ENCODE measurements at regions not wholly inside any gene's neighbourhood (a gene's known extent, or its start where the extent isn't known, plus 50 kb on each side); places are given as distances from the start of the nearest gene placed in this dataset.

DNA sequence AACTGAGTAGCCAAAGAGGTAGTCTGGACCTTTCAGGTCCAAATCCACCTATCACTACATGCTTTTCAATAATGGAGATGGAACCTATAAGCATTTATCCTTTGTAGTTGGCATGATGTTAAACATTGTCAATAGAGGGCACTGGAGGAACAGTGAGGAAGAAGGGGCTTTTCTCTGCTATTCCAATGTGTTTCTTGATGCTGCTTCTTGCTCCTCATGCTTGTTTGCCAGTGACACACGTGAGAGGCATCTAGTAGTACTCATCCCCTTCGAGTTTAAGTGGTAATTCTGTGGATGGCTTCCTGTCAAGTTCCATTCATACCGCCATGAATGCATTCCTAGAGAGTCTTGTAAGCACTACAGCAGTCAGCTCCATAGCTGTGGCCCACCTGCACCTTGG, 84.0 kb downstream of the NAA11 start:
- no peaks in the 10 kb centered on the region for H3K27me3 ChIP-seq (ENCODE audit: control insufficient read depth, insufficient read depth, low read length)
- no peaks in the 10 kb centered on the region for H3K36me3 ChIP-seq (ENCODE audit: control insufficient read depth, insufficient read depth, low read length)
- no peaks in the 10 kb centered on the region for H3K4me1 ChIP-seq (ENCODE audit: control insufficient read depth, insufficient read depth, low read length)
- H3K4me3 ChIP-seq (ENCODE audit: low read length), result no peak overlapping the region
- no peak overlapping the region for H3K27ac ChIP-seq (ENCODE audit: low read depth, low read length)
- H3K9ac ChIP-seq (ENCODE audit: low read length), result no peak overlapping the region

DNA sequence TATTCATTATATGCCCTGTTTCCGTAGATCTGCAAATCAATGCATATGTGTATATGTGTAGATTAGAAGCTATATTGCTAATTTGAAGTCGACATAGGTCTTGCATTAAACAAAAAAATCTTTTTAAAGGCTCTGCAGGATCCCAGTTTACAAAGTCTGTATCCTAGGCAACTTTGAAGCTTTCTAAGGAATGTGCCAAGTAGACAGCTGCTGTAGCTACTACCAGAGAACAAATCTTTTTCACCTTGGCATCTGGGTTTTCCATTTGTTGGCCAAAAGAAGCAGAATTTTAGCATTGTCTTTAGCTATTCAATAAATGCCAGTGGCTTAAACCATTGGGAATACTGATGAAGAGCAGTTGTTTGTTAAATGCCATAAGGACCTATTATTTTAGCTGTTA, 88.0 kb downstream of the NAA11 start:
- Histone ChIP-seq H3K36me3 (ENCODE audit: control insufficient read depth, insufficient read depth, low read length) (no peaks in the 10 kb centered on the region), H3K27me3 (ENCODE audit: control insufficient read depth, insufficient read depth, low read length) (no peaks in the 10 kb centered on the region), H3K4me1 (ENCODE audit: control insufficient read depth, insufficient read depth, low read length) (no peaks in the 10 kb centered on the region), H3K27ac (ENCODE audit: low read depth, low read length) (no peak overlapping the region), H3K4me3 (ENCODE audit: low read length) (no peak overlapping the region), H3K9ac (ENCODE audit: low read length) (no peak overlapping the region)

DNA sequence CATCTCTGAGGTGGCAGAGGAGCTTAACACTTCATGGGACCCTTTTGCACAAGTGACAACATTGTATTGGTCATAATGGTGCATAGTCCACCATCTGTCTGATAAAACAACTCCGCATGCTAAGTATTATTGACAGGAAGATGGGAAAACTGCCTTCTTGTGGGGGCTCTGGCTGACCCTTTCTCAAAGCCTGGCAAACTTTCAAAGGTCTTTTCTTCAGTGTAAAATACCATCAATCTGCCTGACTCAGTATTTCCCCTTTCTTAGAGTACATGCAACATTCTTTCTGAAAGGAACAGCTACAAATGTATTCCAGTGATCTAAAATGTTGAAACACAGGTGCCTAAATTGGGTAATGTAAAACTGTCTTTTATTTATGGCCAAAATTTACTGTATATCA, 89.1 kb downstream of the NAA11 start:
- no peaks in the 10 kb centered on the region for H3K27me3 ChIP-seq (ENCODE audit: control insufficient read depth, insufficient read depth, low read length)
- H3K4me3 ChIP-seq (ENCODE audit: low read length), result no peak overlapping the region
- no peaks in the 10 kb centered on the region for H3K4me1 ChIP-seq (ENCODE audit: control insufficient read depth, insufficient read depth, low read length)
- no peaks in the 10 kb centered on the region for H3K36me3 ChIP-seq (ENCODE audit: control insufficient read depth, insufficient read depth, low read length)
- H3K9ac ChIP-seq (ENCODE audit: low read length), result no peak overlapping the region
- no peak overlapping the region for H3K27ac ChIP-seq (ENCODE audit: low read depth, low read length)

DNA sequence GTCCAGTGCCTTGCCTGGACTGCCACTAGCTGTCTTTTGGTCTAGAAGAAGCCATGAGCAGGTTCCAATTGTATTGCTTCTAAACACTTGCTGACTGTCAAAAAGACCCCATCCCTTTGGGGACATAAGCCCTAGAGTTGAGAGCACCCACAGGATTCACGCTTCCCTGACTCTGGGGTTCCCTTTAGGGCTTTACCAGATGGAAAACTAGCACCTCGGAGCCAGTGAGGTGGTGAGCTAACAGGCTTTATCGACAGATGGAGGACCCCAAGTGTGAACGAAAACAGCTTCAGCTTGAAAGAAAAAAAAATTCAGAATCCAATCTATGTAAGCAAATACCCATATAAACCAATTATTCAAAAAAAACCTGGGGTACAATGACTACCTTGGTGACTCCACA, 90.8 kb downstream of the NAA11 start:
- no peaks in the 10 kb centered on the region for H3K27me3 ChIP-seq (ENCODE audit: control insufficient read depth, insufficient read depth, low read length)
- H3K4me1 ChIP-seq (ENCODE audit: control insufficient read depth, insufficient read depth, low read length), result no peaks in the 10 kb centered on the region
- H3K27ac ChIP-seq (ENCODE audit: low read depth, low read length), result no peak overlapping the region
- no peak overlapping the region for H3K9ac ChIP-seq (ENCODE audit: low read length)
- H3K36me3 ChIP-seq (ENCODE audit: control insufficient read depth, insufficient read depth, low read length), result no peaks in the 10 kb centered on the region
- no peak overlapping the region for H3K4me3 ChIP-seq (ENCODE audit: low read length)

DNA sequence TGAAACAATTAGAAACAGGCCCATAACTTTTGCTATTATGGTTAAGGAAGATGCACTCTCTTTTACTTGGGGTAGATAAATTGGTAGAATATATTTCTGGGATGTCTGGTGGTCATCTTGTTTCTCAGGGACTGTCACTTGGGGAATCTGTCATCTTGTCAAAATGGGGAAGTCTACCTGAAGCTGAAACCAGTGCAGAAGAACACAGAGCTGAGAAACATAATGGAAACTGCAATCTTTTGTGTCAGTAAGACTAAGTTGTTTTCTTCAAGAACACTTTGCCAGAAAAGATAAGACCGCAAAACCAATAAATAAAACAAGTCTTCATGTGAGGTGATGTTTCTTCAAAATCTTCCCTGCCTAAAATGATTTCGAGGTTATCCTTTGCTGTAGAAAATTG, 92.0 kb downstream of the NAA11 start:
- no peak overlapping the region for H3K9ac ChIP-seq (ENCODE audit: low read length)
- no peak overlapping the region for H3K27ac ChIP-seq (ENCODE audit: low read depth, low read length)
- no peaks in the 10 kb centered on the region for H3K36me3 ChIP-seq (ENCODE audit: control insufficient read depth, insufficient read depth, low read length)
- H3K4me1 ChIP-seq (ENCODE audit: control insufficient read depth, insufficient read depth, low read length), result no peaks in the 10 kb centered on the region
- no peaks in the 10 kb centered on the region for H3K27me3 ChIP-seq (ENCODE audit: control insufficient read depth, insufficient read depth, low read length)
- H3K4me3 ChIP-seq (ENCODE audit: low read length), result no peak overlapping the region

DNA sequence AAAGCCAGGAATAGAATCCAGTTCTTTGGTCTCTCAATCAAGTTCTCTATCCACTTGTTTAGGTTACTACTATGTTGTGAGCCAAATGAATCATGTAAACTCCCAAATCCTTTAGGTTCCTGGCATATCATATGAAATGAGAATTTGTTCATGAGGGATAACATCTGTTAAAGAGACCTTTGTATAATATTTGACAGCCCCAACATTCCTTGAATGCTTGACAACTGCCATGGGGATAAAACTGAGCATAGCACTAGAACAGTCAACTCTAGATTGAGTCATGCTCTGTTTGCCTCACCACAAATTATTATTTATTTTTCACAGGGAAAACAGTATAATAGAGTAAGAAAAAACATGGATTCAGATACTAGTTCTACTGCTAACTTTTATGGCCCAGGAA, 93.3 kb downstream of the NAA11 start:
- no peaks in the 10 kb centered on the region for H3K36me3 ChIP-seq (ENCODE audit: control insufficient read depth, insufficient read depth, low read length)
- no peaks in the 10 kb centered on the region for H3K4me1 ChIP-seq (ENCODE audit: control insufficient read depth, insufficient read depth, low read length)
- H3K27ac ChIP-seq (ENCODE audit: low read depth, low read length), result no peak overlapping the region
- H3K9ac ChIP-seq (ENCODE audit: low read length), result no peak overlapping the region
- no peak overlapping the region for H3K4me3 ChIP-seq (ENCODE audit: low read length)
- no peaks in the 10 kb centered on the region for H3K27me3 ChIP-seq (ENCODE audit: control insufficient read depth, insufficient read depth, low read length)

DNA sequence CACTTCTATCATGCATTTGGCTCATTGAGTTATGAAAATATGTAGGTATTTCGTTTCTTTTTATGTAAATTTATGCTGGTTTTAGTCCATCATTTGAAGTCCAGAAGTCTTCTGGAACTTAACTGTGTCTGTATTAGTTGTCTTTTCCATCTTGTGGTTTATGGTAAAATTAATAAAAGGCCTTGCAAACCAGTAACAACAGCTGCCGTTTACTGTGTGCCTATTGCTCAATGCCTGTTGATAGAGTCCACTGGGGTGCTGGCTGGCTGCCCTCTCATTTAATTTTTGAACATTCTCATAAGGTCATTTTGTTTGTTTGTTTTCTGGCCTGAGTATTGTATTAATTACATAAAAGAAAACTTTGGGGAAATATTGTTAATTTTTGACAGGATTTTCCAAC, 98.0 kb downstream of the NAA11 start:
- Histone ChIP-seq H3K36me3 (ENCODE audit: control insufficient read depth, insufficient read depth, low read length) (no peaks in the 10 kb centered on the region), H3K4me1 (ENCODE audit: control insufficient read depth, insufficient read depth, low read length) (no peaks in the 10 kb centered on the region), H3K4me3 (ENCODE audit: low read length) (no peak overlapping the region), H3K27me3 (ENCODE audit: control insufficient read depth, insufficient read depth, low read length) (no peaks in the 10 kb centered on the region), H3K27ac (ENCODE audit: low read depth, low read length) (no peak overlapping the region), H3K9ac (ENCODE audit: low read length) (no peak overlapping the region)

DNA sequence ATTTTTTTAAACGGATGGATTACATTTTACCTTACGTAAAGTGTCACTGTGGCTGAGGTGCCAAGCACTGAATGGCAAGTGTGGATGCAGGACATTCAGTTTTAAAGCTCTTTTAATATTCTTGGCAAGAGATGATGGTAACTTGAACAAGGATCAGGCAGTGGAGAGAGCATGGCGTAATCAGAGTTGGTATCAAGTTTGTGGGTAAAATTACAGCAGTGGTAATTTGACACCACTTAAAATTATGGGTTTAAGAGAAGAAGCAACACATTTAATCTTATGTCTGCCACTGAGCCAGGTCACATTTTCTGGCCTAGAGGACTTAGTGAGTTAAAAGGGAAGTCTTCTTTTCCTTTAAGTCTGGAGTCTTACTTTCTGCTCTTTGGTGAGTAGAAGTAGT, 100.5 kb downstream of the NAA11 start:
- no peak overlapping the region for H3K9ac ChIP-seq (ENCODE audit: low read length)
- H3K27ac ChIP-seq (ENCODE audit: low read depth, low read length), result no peak overlapping the region
- H3K4me3 ChIP-seq (ENCODE audit: low read length), result no peak overlapping the region
- H3K27me3 ChIP-seq (ENCODE audit: control insufficient read depth, insufficient read depth, low read length), result no peaks in the 10 kb centered on the region
- no peaks in the 10 kb centered on the region for H3K36me3 ChIP-seq (ENCODE audit: control insufficient read depth, insufficient read depth, low read length)
- no peaks in the 10 kb centered on the region for H3K4me1 ChIP-seq (ENCODE audit: control insufficient read depth, insufficient read depth, low read length)

DNA sequence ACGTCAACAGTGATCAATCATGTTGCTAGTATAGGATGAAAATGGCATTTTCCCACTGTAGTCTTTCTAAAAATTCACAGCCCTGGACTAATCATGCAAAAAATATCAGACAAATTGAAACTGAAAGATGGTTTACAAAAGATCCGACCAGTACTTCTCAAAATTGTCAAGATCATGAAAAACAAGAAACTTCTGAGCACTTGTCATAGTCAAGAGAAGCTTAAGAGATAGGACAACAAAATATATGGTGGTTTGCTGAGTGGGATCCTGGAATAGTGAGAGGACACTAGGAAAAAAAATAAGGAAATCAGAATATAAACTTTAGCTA, 101.1 kb downstream of the NAA11 start:
- no peaks in the 10 kb centered on the region for H3K4me1 ChIP-seq (ENCODE audit: control insufficient read depth, insufficient read depth, low read length)
- H3K9ac ChIP-seq (ENCODE audit: low read length), result no peak overlapping the region
- H3K27me3 ChIP-seq (ENCODE audit: control insufficient read depth, insufficient read depth, low read length), result no peaks in the 10 kb centered on the region
- H3K4me3 ChIP-seq (ENCODE audit: low read length), result no peak overlapping the region
- H3K36me3 ChIP-seq (ENCODE audit: control insufficient read depth, insufficient read depth, low read length), result no peaks in the 10 kb centered on the region
- no peak overlapping the region for H3K27ac ChIP-seq (ENCODE audit: low read depth, low read length)

DNA sequence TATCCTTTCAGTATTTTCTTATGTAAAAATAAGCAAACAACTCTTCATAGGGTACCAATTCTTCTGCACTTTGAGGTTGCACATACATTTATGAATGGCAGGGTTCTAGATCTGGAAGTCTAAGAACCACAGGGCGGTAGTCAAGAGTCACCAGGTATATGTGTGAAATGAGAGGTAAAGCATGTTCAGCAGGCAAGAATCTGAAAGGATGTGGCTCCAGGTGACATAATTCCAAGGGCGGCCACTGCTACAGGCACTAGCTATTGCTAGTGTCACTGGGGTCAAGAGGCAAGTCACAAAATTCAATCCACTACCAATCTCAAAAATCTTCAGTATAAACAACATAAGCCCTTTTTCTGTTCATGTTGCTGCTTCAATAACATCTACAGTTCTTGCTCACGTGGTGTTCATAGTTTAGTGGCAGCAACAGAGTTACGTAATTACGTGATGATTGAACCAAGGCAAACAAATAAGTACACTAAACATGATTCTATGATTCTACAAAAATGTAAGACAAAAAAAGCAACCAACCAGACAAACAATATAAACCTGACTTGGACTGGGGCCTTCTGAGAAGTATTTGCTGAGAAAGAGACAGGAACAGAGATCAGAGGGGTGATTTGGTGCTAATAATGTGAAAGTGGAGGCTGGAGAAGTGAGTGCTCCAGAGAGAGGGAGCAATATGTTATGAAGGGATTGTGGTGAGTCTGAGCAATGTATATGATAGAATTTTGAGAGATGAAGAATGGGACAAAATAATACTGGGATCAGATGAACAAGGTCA, 101.7 kb downstream of the NAA11 start:
- Histone ChIP-seq H3K27me3 (ENCODE audit: control insufficient read depth, insufficient read depth, low read length) (no peaks in the 10 kb centered on the region), H3K27ac (ENCODE audit: low read depth, low read length) (no peak overlapping the region), H3K36me3 (ENCODE audit: control insufficient read depth, insufficient read depth, low read length) (no peaks in the 10 kb centered on the region), H3K4me1 (ENCODE audit: control insufficient read depth, insufficient read depth, low read length) (no peaks in the 10 kb centered on the region), H3K4me3 (ENCODE audit: low read length) (no peak overlapping the region), H3K9ac (ENCODE audit: low read length) (no peak overlapping the region)

DNA sequence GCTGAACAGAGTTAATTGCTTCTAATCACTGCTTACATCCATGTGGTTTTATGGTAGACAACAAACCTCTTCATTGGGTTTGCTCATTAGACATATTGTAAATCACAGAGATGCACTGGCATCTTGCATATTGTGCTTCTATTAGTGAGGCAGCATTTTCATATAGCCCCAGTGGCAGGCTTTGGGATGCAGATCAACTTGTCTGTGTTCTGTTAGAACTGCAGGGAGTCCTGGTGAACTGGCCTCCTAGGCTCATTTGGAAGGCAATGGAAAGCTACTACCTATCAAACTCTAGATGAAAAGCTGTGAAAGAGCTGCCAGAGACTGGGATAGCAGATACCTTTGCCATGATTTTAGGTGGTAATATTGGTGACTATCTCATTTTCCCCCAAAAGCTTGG, 108.8 kb downstream of the NAA11 start:
- H3K9ac ChIP-seq (ENCODE audit: low read length), result no peak overlapping the region
- H3K4me1 ChIP-seq (ENCODE audit: control insufficient read depth, insufficient read depth, low read length), result no peaks in the 10 kb centered on the region
- H3K27ac ChIP-seq (ENCODE audit: low read depth, low read length), result no peak overlapping the region
- H3K4me3 ChIP-seq (ENCODE audit: low read length), result no peak overlapping the region
- no peaks in the 10 kb centered on the region for H3K36me3 ChIP-seq (ENCODE audit: control insufficient read depth, insufficient read depth, low read length)
- no peaks in the 10 kb centered on the region for H3K27me3 ChIP-seq (ENCODE audit: control insufficient read depth, insufficient read depth, low read length)

DNA sequence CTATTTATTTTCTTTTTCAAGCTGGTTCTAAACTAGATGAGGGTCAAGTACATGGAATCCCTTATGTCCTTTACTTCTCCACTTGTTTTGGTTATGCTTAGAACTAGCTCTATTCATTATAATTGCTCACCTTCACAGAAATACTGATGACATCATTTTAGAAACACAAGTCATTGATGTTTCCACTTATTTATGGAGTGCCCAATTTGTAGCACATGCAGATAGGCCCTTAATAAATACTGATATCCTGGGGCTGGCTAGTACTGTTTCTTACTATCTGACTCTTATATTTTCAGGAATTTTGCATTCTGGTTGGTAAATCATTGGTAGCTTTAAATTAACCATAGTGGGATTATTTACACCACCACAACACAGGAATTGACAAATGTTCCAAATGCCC, 112.2 kb downstream of the NAA11 start:
- Histone ChIP-seq H3K27ac (ENCODE audit: low read depth, low read length) (no peak overlapping the region), H3K36me3 (ENCODE audit: control insufficient read depth, insufficient read depth, low read length) (no peaks in the 10 kb centered on the region), H3K4me1 (ENCODE audit: control insufficient read depth, insufficient read depth, low read length) (no peaks in the 10 kb centered on the region), H3K9ac (ENCODE audit: low read length) (no peak overlapping the region), H3K4me3 (ENCODE audit: low read length) (no peak overlapping the region), H3K27me3 (ENCODE audit: control insufficient read depth, insufficient read depth, low read length) (no peaks in the 10 kb centered on the region)

DNA sequence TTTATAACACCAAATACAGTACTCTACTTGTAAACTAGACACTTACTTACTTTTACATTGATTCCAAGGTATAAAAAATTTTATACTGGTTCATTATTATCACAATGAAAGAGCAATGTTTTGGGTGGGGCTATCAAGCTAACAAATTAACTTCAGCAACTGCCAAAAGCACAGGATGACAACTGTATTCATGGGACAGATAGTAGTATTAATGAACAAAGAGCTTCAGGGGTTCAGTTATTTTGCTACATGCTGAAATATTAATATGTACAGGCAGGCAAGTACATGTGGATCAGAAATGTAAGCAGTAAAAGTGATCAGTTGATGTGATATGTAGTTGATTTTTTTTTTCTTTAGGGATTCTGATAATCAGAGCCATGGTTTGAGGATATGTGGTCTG, 112.9 kb downstream of the NAA11 start:
- Histone ChIP-seq H3K27ac (ENCODE audit: low read depth, low read length) (no peak overlapping the region), H3K4me1 (ENCODE audit: control insufficient read depth, insufficient read depth, low read length) (no peaks in the 10 kb centered on the region), H3K9ac (ENCODE audit: low read length) (no peak overlapping the region), H3K36me3 (ENCODE audit: control insufficient read depth, insufficient read depth, low read length) (no peaks in the 10 kb centered on the region), H3K27me3 (ENCODE audit: control insufficient read depth, insufficient read depth, low read length) (no peaks in the 10 kb centered on the region), H3K4me3 (ENCODE audit: low read length) (no peak overlapping the region)
